Spleen (tissue), 7 donors: ENCODE measurements at regions not wholly inside any gene's neighbourhood (a gene's known extent, or its start where the extent isn't known, plus 50 kb on each side); places are given as distances from the start of the nearest gene placed in this dataset.

Experiments used
- POLR2A ChIP-seq, 3 donors: fragments of 450-650 bp; IDR thresholded peaks; one replicate each; pipeline ENCODE4 v1.5.1; 2017; ENCODE audit warnings: antibody characterized with exemption in 3 of 3, mild to moderate bottlenecking in 1 of 3
- TF ChIP-seq, protein P1 (sequence below), 11 experiments: fragments of 200-600 bp in 7 of 11; fragments of 450-650 bp in 4 of 11; sonication (generic) in 4 of 11; IDR thresholded peaks in 8 of 11; conservative IDR thresholded peaks in 3 of 11; 1 replicate in 7 of 11; 2 replicates in 4 of 11; pipeline versions ENCODE4 v1.4.0 to v1.8.0; 2016 to 2021; ENCODE audit warnings: antibody characterized with exemption in 11 of 11, inconsistent platforms in 4 of 11, mild to moderate bottlenecking in 1 of 11
- donor health status: DM: no; HTN: no; CAD: no; lungs with moderate emphysema.
- donor health status: DM: no; HTN: no; CAD: no.
- donor health status: DM: no; HTN: no; CAD: no.

- no peak for TF ChIP-seq POLR2A (IDR thresholded peaks at IDR 0.05)
- TF ChIP-seq, protein P1, sequence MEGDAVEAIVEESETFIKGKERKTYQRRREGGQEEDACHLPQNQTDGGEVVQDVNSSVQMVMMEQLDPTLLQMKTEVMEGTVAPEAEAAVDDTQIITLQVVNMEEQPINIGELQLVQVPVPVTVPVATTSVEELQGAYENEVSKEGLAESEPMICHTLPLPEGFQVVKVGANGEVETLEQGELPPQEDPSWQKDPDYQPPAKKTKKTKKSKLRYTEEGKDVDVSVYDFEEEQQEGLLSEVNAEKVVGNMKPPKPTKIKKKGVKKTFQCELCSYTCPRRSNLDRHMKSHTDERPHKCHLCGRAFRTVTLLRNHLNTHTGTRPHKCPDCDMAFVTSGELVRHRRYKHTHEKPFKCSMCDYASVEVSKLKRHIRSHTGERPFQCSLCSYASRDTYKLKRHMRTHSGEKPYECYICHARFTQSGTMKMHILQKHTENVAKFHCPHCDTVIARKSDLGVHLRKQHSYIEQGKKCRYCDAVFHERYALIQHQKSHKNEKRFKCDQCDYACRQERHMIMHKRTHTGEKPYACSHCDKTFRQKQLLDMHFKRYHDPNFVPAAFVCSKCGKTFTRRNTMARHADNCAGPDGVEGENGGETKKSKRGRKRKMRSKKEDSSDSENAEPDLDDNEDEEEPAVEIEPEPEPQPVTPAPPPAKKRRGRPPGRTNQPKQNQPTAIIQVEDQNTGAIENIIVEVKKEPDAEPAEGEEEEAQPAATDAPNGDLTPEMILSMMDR (IDR thresholded peaks at IDR 0.05 in 8 of 11, conservative IDR thresholded peaks at IDR 0.05 in 3 of 11), result no peak
These were observed 403.7 kb downstream of the LRRC70 start for GRCh38 chr5:62982348-62982747.
